ENCODE measurements at regions not wholly inside any gene's neighbourhood (a gene's known extent, or its start where the extent isn't known, plus 50 kb on each side); places are given as distances from the start of the nearest gene placed in this dataset.

DNA sequence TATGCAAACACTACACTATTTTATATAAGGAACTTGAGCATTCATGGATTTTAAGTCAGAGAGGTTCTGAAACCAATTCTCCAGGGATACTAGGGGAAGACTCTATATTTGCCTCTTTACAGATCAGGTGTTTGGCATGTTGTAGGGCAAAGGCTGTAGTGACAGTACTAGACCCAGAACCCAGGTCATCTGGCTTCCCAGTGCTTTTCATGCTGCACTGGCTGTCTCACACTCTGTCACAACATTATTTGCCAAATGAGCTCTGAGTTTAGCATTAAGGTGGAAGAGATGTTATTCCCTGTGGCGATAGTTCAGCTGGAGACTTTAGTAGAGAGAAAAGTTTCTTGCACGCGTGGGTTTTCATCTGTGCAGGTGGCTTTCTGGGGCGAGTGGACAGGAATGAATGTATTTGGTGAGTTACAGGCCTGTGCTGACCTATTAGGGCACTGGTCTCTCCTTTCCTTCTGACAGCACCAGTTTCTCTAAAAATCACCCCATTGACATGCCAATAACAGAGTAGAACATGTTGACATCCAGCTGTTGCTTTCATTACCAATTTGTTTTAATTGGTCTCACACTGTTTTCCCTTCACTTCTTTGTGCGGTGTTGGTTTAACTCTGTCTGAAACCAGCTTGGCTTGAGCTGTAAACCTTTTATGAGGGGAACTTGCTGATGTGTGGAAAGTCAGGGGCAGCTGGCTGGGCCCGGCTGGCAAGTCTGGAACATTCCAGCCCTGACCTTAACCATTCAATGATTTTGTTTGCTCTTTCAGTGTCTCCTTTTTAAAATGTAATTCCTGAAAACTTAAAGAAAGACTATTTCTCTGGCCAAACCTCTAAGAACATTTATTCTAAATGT is 643.0 kb upstream of the FAM98A start:
- TF ChIP-seq, protein P1, sequence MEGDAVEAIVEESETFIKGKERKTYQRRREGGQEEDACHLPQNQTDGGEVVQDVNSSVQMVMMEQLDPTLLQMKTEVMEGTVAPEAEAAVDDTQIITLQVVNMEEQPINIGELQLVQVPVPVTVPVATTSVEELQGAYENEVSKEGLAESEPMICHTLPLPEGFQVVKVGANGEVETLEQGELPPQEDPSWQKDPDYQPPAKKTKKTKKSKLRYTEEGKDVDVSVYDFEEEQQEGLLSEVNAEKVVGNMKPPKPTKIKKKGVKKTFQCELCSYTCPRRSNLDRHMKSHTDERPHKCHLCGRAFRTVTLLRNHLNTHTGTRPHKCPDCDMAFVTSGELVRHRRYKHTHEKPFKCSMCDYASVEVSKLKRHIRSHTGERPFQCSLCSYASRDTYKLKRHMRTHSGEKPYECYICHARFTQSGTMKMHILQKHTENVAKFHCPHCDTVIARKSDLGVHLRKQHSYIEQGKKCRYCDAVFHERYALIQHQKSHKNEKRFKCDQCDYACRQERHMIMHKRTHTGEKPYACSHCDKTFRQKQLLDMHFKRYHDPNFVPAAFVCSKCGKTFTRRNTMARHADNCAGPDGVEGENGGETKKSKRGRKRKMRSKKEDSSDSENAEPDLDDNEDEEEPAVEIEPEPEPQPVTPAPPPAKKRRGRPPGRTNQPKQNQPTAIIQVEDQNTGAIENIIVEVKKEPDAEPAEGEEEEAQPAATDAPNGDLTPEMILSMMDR (IDR thresholded peaks at IDR 0.05; ENCODE audit: insufficient read depth, low read length), result no peak
- TF ChIP-seq POLR2AphosphoS5 (IDR thresholded peaks at IDR 0.05; ENCODE audit: low read depth), result no peak

Data from HL-60 (cell line).